ENCODE measurements at regions not wholly inside any gene's neighbourhood (a gene's known extent, or its start where the extent isn't known, plus 50 kb on each side); places are given as distances from the start of the nearest gene placed in this dataset.
"Not testable (repeated sequence)": the region's sequence is repeated elsewhere in the genome, so short reads cannot be mapped to it uniquely, and the experiment has no call there.

GRCh38 chr14:70269582-70269981, 80.8 kb upstream of the SLC8A3 start:
- no peak for DNase-seq (ENCODE audit: low spot score)

GRCh38 chr14:70268760-70269159, 80.0 kb upstream of the SLC8A3 start:
- DNase-seq (ENCODE audit: low spot score), result no peak

- DNase-seq (ENCODE audit: low spot score), result no peak
Observed at GRCh38 chr14:70266157-70266556, 77.4 kb upstream of the SLC8A3 start.

GRCh38 chr14:70265422-70265821, 76.7 kb upstream of the SLC8A3 start:
- DNase-seq (ENCODE audit: low spot score), result no peak

- no peak for DNase-seq (ENCODE audit: low spot score)
Observed at GRCh38 chr14:70259420-70259819, 70.7 kb upstream of the SLC8A3 start.

GRCh38 chr14:70257526-70257925, 68.8 kb upstream of the SLC8A3 start:
- DNase-seq (ENCODE audit: low spot score), result no peak

GRCh38 chr14:70256601-70257000, 67.8 kb upstream of the SLC8A3 start:
- DNase-seq (ENCODE audit: low spot score), result no peak

- not testable (repeated sequence) for DNase-seq (ENCODE audit: low spot score)
Observed at GRCh38 chr14:70255071-70256057, 66.6 kb upstream of the SLC8A3 start.

GRCh38 chr14:70254476-70254961, 65.8 kb upstream of the SLC8A3 start:
- peak; percentile 32 for DNase-seq (ENCODE audit: low spot score)

- DNase-seq (ENCODE audit: low spot score), result not testable (repeated sequence)
Observed at GRCh38 chr14:70253547-70253946, 64.8 kb upstream of the SLC8A3 start.

- no peak for DNase-seq (ENCODE audit: low spot score)
Observed at GRCh38 chr14:70245026-70245425, 56.3 kb upstream of the SLC8A3 start.

- DNase-seq (ENCODE audit: low spot score), result no peak
Observed at GRCh38 chr14:70239802-70240201, 51.1 kb upstream of the SLC8A3 start.

GRCh38 chr14:70238635-70239034, 49.9 kb upstream of the SLC8A3 start:
- DNase-seq (ENCODE audit: low spot score), result not testable (repeated sequence)

Data from mucosa of gallbladder (tissue), 1 donor.